H1 (cell line): ENCODE measurements at regions not wholly inside any gene's neighbourhood (a gene's known extent, or its start where the extent isn't known, plus 50 kb on each side); places are given as distances from the start of the nearest gene placed in this dataset.

ENCODE experiments used
- CTCF ChIA-PET: fragments of 300-600 bp; sonication (Branson Sonifier 250); formaldehyde crosslinking; loops from one replicate; lab custom pipeline; 2021; ENCODE audit not compliant: partially characterized antibody; lab: Charles Lee
- POLR2A ChIA-PET: fragments of 300-600 bp; sonication (Branson Sonifier 250); formaldehyde crosslinking; loops from one replicate; lab custom pipeline; 2021; ENCODE audit warnings: inconsistent platforms; ENCODE audit not compliant: partially characterized antibody; lab: Charles Lee
- DNase-seq, 2 experiments: peaks; one replicate each; pipeline versions ENCODE4 v3.0.0 to v3.0.0-alpha.2; 2010 to 2022; ENCODE audit warnings: low spot score in 2 of 2, low read depth in 1 of 2, mixed read lengths in 1 of 2
- FAIRE-seq: peaks from 2 replicates; lab custom pipeline; 2011; peaks lifted over from hg19 to GRCh38; lab: Jason Lieb, UNC
- H2AFZ ChIP-seq: 2 replicates; pipeline ENCODE4 v1.8.1; 2012; ENCODE audit warnings: low read length, inconsistent platforms
- H2AK5ac ChIP-seq: 2 replicates; pipeline ENCODE4 v1.6.1; 2013; ENCODE audit warnings: low read depth, low read length
- H2BK120ac ChIP-seq: replicated peaks from 2 replicates; pipeline ENCODE3; 2013; ENCODE audit warnings: low read depth, low read length, inconsistent platforms
- H2BK12ac ChIP-seq: 2 replicates; pipeline ENCODE4 v1.6.1; 2013; ENCODE audit warnings: low read depth, low read length
- H2BK15ac ChIP-seq: 2 replicates; pipeline ENCODE4 v1.6.1; 2013; ENCODE audit warnings: low read length
- H2BK20ac ChIP-seq: 2 replicates; pipeline ENCODE4 v1.6.1; 2013; ENCODE audit warnings: low read length
- H2BK5ac ChIP-seq: 2 replicates; pipeline ENCODE4 v1.6.1; 2013; ENCODE audit warnings: low read depth, low read length
- H3K14ac ChIP-seq: 2 replicates; pipeline ENCODE4 v1.6.1; 2013; ENCODE audit warnings: inconsistent platforms; ENCODE audit not compliant: insufficient read length
- H3K18ac ChIP-seq: 2 replicates; pipeline ENCODE4 v1.6.1; 2013; ENCODE audit warnings: low read length; ENCODE audit errors: extremely low read depth
- H3K23ac ChIP-seq: 2 replicates; pipeline ENCODE4 v1.6.1; 2013; ENCODE audit warnings: inconsistent platforms; ENCODE audit not compliant: insufficient read length
- H3K23me2 ChIP-seq: 2 replicates; pipeline ENCODE4 v1.6.1; 2013; ENCODE audit warnings: low read depth, low read length
- H3K27ac ChIP-seq: 2 replicates; pipeline ENCODE4 v1.6.1; 2011; ENCODE audit warnings: low read depth, low read length, inconsistent platforms
- H3K27me3 ChIP-seq, 4 experiments: replicated peaks in 1 of 4; 1 replicate in 1 of 4; 2 replicates in 3 of 4; pipeline versions ENCODE4 v1.6.1 to v1.8.1; 2011 to 2013; ENCODE audit warnings: low read length in 3 of 4, mild to moderate bottlenecking in 3 of 4, inconsistent platforms in 2 of 4, mixed read lengths in 2 of 4, moderate library complexity in 1 of 4; ENCODE audit not compliant: control insufficient read depth in 3 of 4, insufficient read depth in 3 of 4; ENCODE audit errors: extremely low read depth in 1 of 4
- H3K36me3 ChIP-seq, 4 experiments: 2 replicates each; pipeline versions ENCODE4 v1.6.1 to v1.8.1; 2011 to 2013; ENCODE audit warnings: mild to moderate bottlenecking in 4 of 4, low read length in 3 of 4, moderate library complexity in 2 of 4, control low read depth in 1 of 4, inconsistent platforms in 1 of 4; ENCODE audit not compliant: insufficient read depth in 4 of 4, control insufficient read depth in 2 of 4
- H3K4ac ChIP-seq: replicated peaks from 2 replicates; pipeline ENCODE3; 2013; ENCODE audit warnings: low read length, low read depth, mixed read lengths, inconsistent platforms; ENCODE audit not compliant: insufficient read length
- H3K4me1 ChIP-seq, 4 experiments: replicated peaks in 1 of 4; 1 replicate in 1 of 4; 2 replicates in 3 of 4; pipeline versions ENCODE4 v1.6.1 to v1.8.1; 2011 to 2013; ENCODE audit warnings: low read length in 3 of 4, inconsistent platforms in 2 of 4, mixed read lengths in 1 of 4; ENCODE audit not compliant: insufficient read depth in 4 of 4, control insufficient read depth in 3 of 4
- H3K4me2 ChIP-seq, 2 experiments: 2 replicates each; pipeline versions ENCODE4 v1.6.1 to v1.8.1; 2011 to 2013; ENCODE audit warnings: low read depth in 2 of 2, low read length in 2 of 2, control low read depth in 1 of 2, inconsistent platforms in 1 of 2, mild to moderate bottlenecking in 1 of 2; ENCODE audit not compliant: insufficient read depth in 1 of 2
- H3K4me3 ChIP-seq, 4 experiments: fragments of 200-600, 300-600 bp in 1 of 4; sonication (generic), shearing (Covaris generic), sonication (Bioruptor Twin) in 1 of 4; 2 replicates each; pipeline versions ENCODE4 v1.5.1 to v1.8.1; 2011 to 2016; ENCODE audit warnings: low read length in 4 of 4, low read depth in 3 of 4, control low read depth in 2 of 4, inconsistent platforms in 2 of 4, mild to moderate bottlenecking in 2 of 4, mixed read lengths in 1 of 4, moderate library complexity in 1 of 4; ENCODE audit not compliant: insufficient read depth in 2 of 4; ENCODE audit errors: extremely low read depth in 1 of 4
- H3K56ac ChIP-seq: replicated peaks from 2 replicates; pipeline ENCODE3; 2013; ENCODE audit warnings: low read depth, mild to moderate bottlenecking, mixed read lengths, low read length, inconsistent platforms; ENCODE audit not compliant: insufficient read length
- H3K79me1 ChIP-seq: 2 replicates; pipeline ENCODE4 v1.6.1; 2013; ENCODE audit warnings: low read depth, low read length, control low read depth
- H3K79me2 ChIP-seq, 2 experiments: 2 replicates each; pipeline versions ENCODE4 v1.6.1 to v1.8.1; 2012 to 2013; ENCODE audit warnings: low read length in 2 of 2, mild to moderate bottlenecking in 2 of 2, inconsistent platforms in 1 of 2; ENCODE audit not compliant: insufficient read depth in 2 of 2, control insufficient read depth in 1 of 2
- H3K9ac ChIP-seq, 4 experiments: replicated peaks in 1 of 4; 1 replicate in 1 of 4; 2 replicates in 3 of 4; pipeline versions ENCODE4 v1.6.1 to v1.8.1; 2011 to 2013; ENCODE audit warnings: low read depth in 3 of 4, low read length in 3 of 4, control low read depth in 2 of 4, mild to moderate bottlenecking in 2 of 4, moderate library complexity in 2 of 4, inconsistent platforms in 1 of 4; ENCODE audit errors: extremely low read depth in 1 of 4
- H3K9me3 ChIP-seq, 2 experiments: 2 replicates each; pipeline versions ENCODE4 v1.6.1 to v1.8.1; 2012 to 2013; ENCODE audit warnings: mild to moderate bottlenecking in 2 of 2, moderate library complexity in 2 of 2, control low read depth in 1 of 2, inconsistent platforms in 1 of 2, low read depth in 1 of 2, low read length in 1 of 2, mixed read lengths in 1 of 2; ENCODE audit not compliant: insufficient read depth in 2 of 2
- H4K20me1 ChIP-seq, 2 experiments: replicated peaks in 1 of 2; 2 replicates each; pipeline versions ENCODE3 to v1.8.1; 2011 to 2013; ENCODE audit warnings: inconsistent platforms in 2 of 2, low read length in 2 of 2, mild to moderate bottlenecking in 1 of 2; ENCODE audit not compliant: insufficient read depth in 2 of 2, control insufficient read depth in 1 of 2
- H4K5ac ChIP-seq: 2 replicates; pipeline ENCODE4 v1.6.1; 2013; ENCODE audit warnings: low read length, low read depth, mixed read lengths, inconsistent platforms; ENCODE audit not compliant: insufficient read length
- H4K8ac ChIP-seq: 2 replicates; pipeline ENCODE4 v1.8.0; 2013; ENCODE audit warnings: mild to moderate bottlenecking, moderate library complexity, low read length, inconsistent platforms; ENCODE audit not compliant: insufficient read depth; ENCODE audit errors: extremely low read depth
- H4K91ac ChIP-seq: replicated peaks from 2 replicates; pipeline ENCODE3; 2013; ENCODE audit warnings: low read length, mixed read lengths, inconsistent platforms; ENCODE audit not compliant: insufficient read length
- CTBP2 ChIP-seq: IDR thresholded peaks from 2 replicates; pipeline ENCODE4 v1.7.0; 2011; ENCODE audit warnings: borderline replicate concordance, mild to moderate bottlenecking, moderate library complexity, mixed read lengths, low read length; ENCODE audit not compliant: insufficient read depth, insufficient read length
- SIX5 ChIP-seq: IDR thresholded peaks from 2 replicates; pipeline ENCODE4 v1.6.1; 2011; ENCODE audit warnings: mild to moderate bottlenecking, low read depth, low read length
- WGBS, 2 experiments: shearing (Covaris generic) in 1 of 2; methylation state at CpG; one replicate each; pipeline versions ENCODE4 v1.1.6 to v1.1.7; 2013 to 2015; ENCODE audit warnings: low lambda C conversion rate in 2 of 2, mixed read lengths in 2 of 2, inconsistent platforms in 1 of 2, low coverage in 1 of 2, missing lambda C conversion rate in 1 of 2; ENCODE audit not compliant: insufficient replicate concordance in 2 of 2, insufficient coverage in 1 of 2, insufficient read length in 1 of 2; ENCODE audit errors: extremely low coverage in 1 of 2, missing lambda C conversion rate in 1 of 2; 5-methylcytosine and 5-hydroxymethylcytosine counted together

DNA sequence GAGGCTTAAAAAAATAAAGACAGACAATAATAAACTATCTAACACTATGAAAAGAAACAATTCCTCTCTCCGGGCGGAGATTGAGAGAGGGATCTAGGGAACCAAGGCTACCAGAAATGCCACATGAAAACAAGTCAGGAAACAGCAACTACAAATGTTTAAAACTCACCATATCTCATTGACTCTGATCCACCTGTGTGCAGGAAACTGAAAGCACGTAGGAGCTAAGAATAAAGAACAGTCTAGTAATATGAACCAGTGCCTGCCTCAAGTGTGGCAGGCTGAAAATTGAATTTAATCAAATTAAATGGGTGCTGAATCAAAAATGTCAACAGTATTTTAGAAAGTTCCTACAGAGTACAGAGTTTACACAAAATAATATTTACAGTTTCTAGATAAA is 1701.0 kb downstream of the SLITRK5 start:
- Histone ChIP-seq H4K5ac (no peak overlapping the region), H3K4me2 (no peak overlapping the region), H3K27me3 (no peaks in the 10 kb centered on the region), H3K79me1 (no peaks in the 10 kb centered on the region), H3K9me3 (no peaks in the 10 kb centered on the region), H3K79me2 (no peaks in the 10 kb centered on the region), H2BK15ac (no peak overlapping the region), H3K56ac (no peak overlapping the region), H2BK20ac (no peak overlapping the region), H2BK12ac (no peak overlapping the region), H3K4ac (no peak overlapping the region), H2AFZ (no peak overlapping the region), H3K14ac (no peak overlapping the region), H4K8ac (no peak overlapping the region), H3K23me2 (no peaks in the 10 kb centered on the region), H4K20me1 (no peaks in the 10 kb centered on the region), H3K9ac (no peak overlapping the region), H2BK5ac (no peak overlapping the region), H2AK5ac (no peak overlapping the region), H3K18ac (no peak overlapping the region), H3K36me3 (no peaks in the 10 kb centered on the region), H4K91ac (no peak overlapping the region), H3K4me3 (no peak overlapping the region), H3K27ac (no peak overlapping the region), H3K23ac (no peak overlapping the region), H2BK120ac (no peak overlapping the region), H3K4me1 (no peaks in the 10 kb centered on the region)
- DNase-seq (no peak), FAIRE-seq (no peak)
- 95% methylated on average over 3 of the region's 3 CpGs; no CpG with 5 or more reads in 1 of the 2 experiments for WGBS, 2 experiments
- ChIA-PET POLR2A (no interaction called here), CTCF (no interaction called here)
- no peak for TF ChIP-seq CTBP2
- no peak for TF ChIP-seq SIX5
